ENCODE measurements at regions not wholly inside any gene's neighbourhood (a gene's known extent, or its start where the extent isn't known, plus 50 kb on each side); places are given as distances from the start of the nearest gene placed in this dataset.

GRCh38 chr13:20303636-20304035, 71.5 kb upstream of the GJB6 start:
- no TSS peak for BruUV-seq (replicated peaks)
- Histone ChIP-seq H3K79me2 (ENCODE audit: control insufficient read depth, insufficient read depth, low read length) (no peaks in the 10 kb centered on the region), H3K4me3 (no peak overlapping the region), H3K9me3 (replicated peaks; ENCODE audit: control insufficient read depth, insufficient read depth, low read length) (peaks cover 2% of the 10 kb centered on the region; the same call in 2 of the 3 replicates), H3K27me3 (replicated peaks in 1 of 2; ENCODE audit: control insufficient read depth in 2 of 2, insufficient read depth in 2 of 2, low read length in 1 of 2) (peaks cover 0 to 3% of the 10 kb centered on the region in 2 experiments; a peak in 2 of 4 replicates), H3K9ac (ENCODE audit: control insufficient read depth, insufficient read depth, low read length) (no peak overlapping the region), H3K36me3 (ENCODE audit: control insufficient read depth in 2 of 2, insufficient read depth in 2 of 2, low read length in 1 of 2) (no peaks in the 10 kb centered on the region), H3K27ac (ENCODE audit: control insufficient read depth, insufficient read depth) (no peak overlapping the region), H3K4me1 (ENCODE audit: control insufficient read depth, insufficient read depth, low read length) (no peaks in the 10 kb centered on the region), H3K4me2 (ENCODE audit: control insufficient read depth, insufficient read depth) (no peak overlapping the region), H2AFZ (ENCODE audit: control insufficient read depth, low read depth, low read length) (no peak overlapping the region), H4K20me1 (ENCODE audit: control insufficient read depth, insufficient read depth) (no peaks in the 10 kb centered on the region)
- no peak for ATAC-seq
- no peak for FAIRE-seq
- 41% methylated on average over 6 of the region's 6 CpGs for WGBS (ENCODE audit: insufficient coverage, insufficient replicate concordance, low lambda C conversion rate, missing lambda C conversion rate)
- intact Hi-C loops (cut with micrococcal nuclease; ENCODE audit: unreplicated experiment): no loop called here
- POLR2A ChIA-PET: no interaction called here
- DNase-seq (ENCODE audit: low read depth, low spot score): no peak
- in situ Hi-C loops (cut with MboI): no loop called here
- CTCF ChIA-PET: no interaction called here
- SMC1A ChIA-PET (ENCODE audit: uncharacterized antibody, unreplicated experiment): no interaction called here
- no peak for TF ChIP-seq SMAD5 (IDR thresholded peaks at IDR 0.05; ENCODE audit: low read depth)
- RAD21 ChIA-PET (ENCODE audit: unreplicated experiment): no interaction called here

DNA sequence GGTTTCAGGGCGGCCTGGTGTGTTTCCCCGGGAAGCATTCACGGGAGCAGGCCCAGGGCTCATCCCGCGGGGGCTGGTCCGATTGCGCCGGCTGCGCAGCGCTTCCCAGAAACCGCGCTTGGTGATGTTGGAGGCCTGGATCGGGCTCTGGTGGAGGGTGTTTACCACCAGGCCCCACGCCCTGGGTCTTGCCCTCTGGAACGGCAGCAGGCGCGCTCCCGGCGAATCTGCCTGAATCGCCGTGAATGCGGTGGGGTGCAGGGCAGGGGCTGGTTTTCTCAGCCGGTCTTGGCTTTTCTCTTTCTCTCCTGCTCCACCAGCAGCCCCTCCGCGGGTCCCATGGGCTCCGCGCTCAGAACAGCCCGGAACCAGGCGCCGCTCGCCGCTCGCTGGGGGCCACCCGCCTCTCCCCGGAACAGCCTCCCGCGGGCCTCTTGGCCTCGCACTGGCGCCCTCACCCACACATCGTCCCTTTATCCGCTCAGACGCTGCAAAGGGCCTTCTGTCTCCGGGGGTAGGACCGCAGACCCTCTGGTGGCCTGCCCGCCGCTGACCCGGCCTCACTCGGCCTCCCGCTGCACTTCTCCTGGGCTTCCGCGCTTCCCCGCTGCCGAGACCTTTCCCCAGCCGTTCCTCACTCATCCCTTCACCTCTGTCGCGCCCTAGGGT, 69.4 kb upstream of the GJB6 start:
- intact Hi-C loops (cut with micrococcal nuclease; ENCODE audit: unreplicated experiment) (no loop called here), in situ Hi-C loops (cut with MboI) (no loop called here)
- ChIA-PET POLR2A (no interaction called here), RAD21 (ENCODE audit: unreplicated experiment) (no interaction called here), SMC1A (ENCODE audit: uncharacterized antibody, unreplicated experiment) (no interaction called here), CTCF (no interaction called here)
- Histone ChIP-seq H4K20me1 (ENCODE audit: control insufficient read depth, insufficient read depth) (no peaks in the 10 kb centered on the region), H3K36me3 (ENCODE audit: control insufficient read depth in 2 of 2, insufficient read depth in 2 of 2, low read length in 1 of 2) (no peaks in the 10 kb centered on the region), H3K4me3 (no peak overlapping the region), H3K4me1 (ENCODE audit: control insufficient read depth, insufficient read depth, low read length) (no peaks in the 10 kb centered on the region), H3K9ac (ENCODE audit: control insufficient read depth, insufficient read depth, low read length) (no peak overlapping the region), H3K27ac (ENCODE audit: control insufficient read depth, insufficient read depth) (no peak overlapping the region), H3K79me2 (ENCODE audit: control insufficient read depth, insufficient read depth, low read length) (no peaks in the 10 kb centered on the region), H3K27me3 (replicated peaks in 1 of 2; ENCODE audit: control insufficient read depth in 2 of 2, insufficient read depth in 2 of 2, low read length in 1 of 2) (peaks cover 0 to 3% of the 10 kb centered on the region in 2 experiments; a peak in 2 of 4 replicates), H3K9me3 (replicated peaks; ENCODE audit: control insufficient read depth, insufficient read depth, low read length) (no peaks in the 10 kb centered on the region; the same call in 2 of the 3 replicates), H3K4me2 (ENCODE audit: control insufficient read depth, insufficient read depth) (no peak overlapping the region), H2AFZ (ENCODE audit: control insufficient read depth, low read depth, low read length) (no peak overlapping the region)
- TF ChIP-seq HDAC2 (IDR thresholded peaks at IDR 0.05) (no peak), HDAC6 (IDR thresholded peaks at IDR 0.05; ENCODE audit: unreplicated experiment) (no peak), RB1 (IDR thresholded peaks at IDR 0.05; ENCODE audit: borderline replicate concordance) (no peak), TARDBP (IDR thresholded peaks at IDR 0.05; ENCODE audit: borderline replicate concordance) (no peak), NFXL1 (IDR thresholded peaks at IDR 0.05; ENCODE audit: borderline replicate concordance) (no peak), MTA3 (IDR thresholded peaks at IDR 0.05; ENCODE audit: borderline replicate concordance, low read length) (no peak), POU2F2 (IDR thresholded peaks at IDR 0.05; ENCODE audit: borderline replicate concordance, low read depth, low read length) (no peak), ATF2 (IDR thresholded peaks at IDR 0.05; ENCODE audit: low read length) (no peak), BACH1 (IDR thresholded peaks at IDR 0.05; ENCODE audit: borderline replicate concordance) (no peak), ZNF622 (IDR thresholded peaks at IDR 0.05) (no peak)
- DNase-seq (ENCODE audit: low read depth, low spot score) (no peak), FAIRE-seq (no peak), ATAC-seq (no peak)
- WGBS (ENCODE audit: insufficient coverage, insufficient replicate concordance, low lambda C conversion rate, missing lambda C conversion rate): 60% methylated on average over 55 of the region's 56 CpGs
- no TSS peak for BruUV-seq (replicated peaks)
